Activated T-cell treated with anti-CD3 and anti-CD28 coated beads, Interleukin-2, amount 50 U/mL, for 24 hours (primary cell): ENCODE measurements at regions not wholly inside any gene's neighbourhood (a gene's known extent, or its start where the extent isn't known, plus 50 kb on each side); places are given as distances from the start of the nearest gene placed in this dataset.
"Not testable (repeated sequence)": the region's sequence is repeated elsewhere in the genome, so short reads cannot be mapped to it uniquely, and the experiment has no call there.

Experiments
- DNase-seq: peaks from one replicate; pipeline ENCODE4 v3.0.0-alpha.2; 2020
- H3K27ac Mint-ChIP-seq: 2 replicates; pipeline ENCODE4 v1.8.0; 2020; ENCODE audit warnings: mild to moderate bottlenecking, mixed read lengths
- H3K27me3 Mint-ChIP-seq: 2 replicates; pipeline ENCODE4 v1.8.0; 2020; ENCODE audit warnings: mixed read lengths
- H3K36me3 Mint-ChIP-seq: 2 replicates; pipeline ENCODE4 v1.8.0; 2020; ENCODE audit warnings: low read depth, mixed read lengths
- H3K4me1 Mint-ChIP-seq: 2 replicates; pipeline ENCODE4 v1.8.0; 2020; ENCODE audit warnings: low read depth, mixed read lengths
- H3K4me3 Mint-ChIP-seq: 2 replicates; pipeline ENCODE4 v1.8.0; 2020; ENCODE audit warnings: mild to moderate bottlenecking, moderate library complexity, mixed read lengths
- H3K9me3 Mint-ChIP-seq: 2 replicates; pipeline ENCODE4 v1.8.0; 2020; ENCODE audit warnings: mixed read lengths

DNA sequence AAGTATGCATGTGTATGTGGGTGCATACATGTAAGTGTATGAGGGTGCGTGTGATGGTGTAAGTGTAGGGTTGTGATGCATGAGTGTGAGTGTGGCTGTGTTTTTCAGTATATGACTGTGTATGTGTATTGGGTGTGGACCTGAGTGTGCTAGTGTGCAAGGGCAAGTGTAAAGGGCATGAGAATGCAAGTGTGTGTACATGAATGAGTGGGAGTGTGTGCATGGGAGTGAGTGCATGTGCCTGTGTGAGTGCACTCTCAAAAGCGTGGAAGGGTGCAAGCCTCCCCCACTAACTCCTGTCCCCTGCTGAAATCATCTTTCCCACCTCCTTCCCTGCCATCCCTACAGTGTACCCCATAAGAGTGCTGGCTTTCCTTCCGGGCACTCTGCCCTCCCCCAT lies 225.1 kb upstream of the PRKX start:
- no peaks in the 10 kb centered on the region for H3K36me3 Mint-ChIP-seq
- no peak overlapping the region for H3K27ac Mint-ChIP-seq
- H3K4me3 Mint-ChIP-seq, result no peak overlapping the region
- H3K4me1 Mint-ChIP-seq, result no peaks in the 10 kb centered on the region
- no peak for DNase-seq
- H3K27me3 Mint-ChIP-seq, result peaks cover 21% of the 10 kb centered on the region
- peaks cover 3% of the 10 kb centered on the region for H3K9me3 Mint-ChIP-seq

DNA sequence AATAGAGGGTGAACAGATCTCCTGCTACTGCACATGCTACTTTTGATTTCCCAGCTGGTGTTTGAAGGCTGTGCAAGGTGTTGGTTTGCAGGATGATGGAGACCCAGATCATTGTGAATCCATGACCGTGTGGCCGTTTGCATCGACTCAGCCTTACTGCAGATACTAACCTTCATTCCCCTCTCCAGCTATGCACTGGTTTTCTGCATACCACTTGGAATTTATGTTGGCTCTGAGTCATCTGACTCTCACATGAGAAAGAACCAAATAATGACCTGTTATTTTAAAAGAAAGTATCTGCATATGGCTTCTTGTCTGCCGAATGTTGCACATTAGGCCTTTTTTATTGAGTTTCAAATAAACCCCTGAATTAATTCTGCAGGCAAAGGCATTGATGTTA lies 221.7 kb upstream of the PRKX start:
- not testable (repeated sequence) for H3K36me3 Mint-ChIP-seq, H3K4me3 Mint-ChIP-seq, H3K9me3 Mint-ChIP-seq, H3K4me1 Mint-ChIP-seq, DNase-seq, H3K27ac Mint-ChIP-seq, H3K27me3 Mint-ChIP-seq

DNA sequence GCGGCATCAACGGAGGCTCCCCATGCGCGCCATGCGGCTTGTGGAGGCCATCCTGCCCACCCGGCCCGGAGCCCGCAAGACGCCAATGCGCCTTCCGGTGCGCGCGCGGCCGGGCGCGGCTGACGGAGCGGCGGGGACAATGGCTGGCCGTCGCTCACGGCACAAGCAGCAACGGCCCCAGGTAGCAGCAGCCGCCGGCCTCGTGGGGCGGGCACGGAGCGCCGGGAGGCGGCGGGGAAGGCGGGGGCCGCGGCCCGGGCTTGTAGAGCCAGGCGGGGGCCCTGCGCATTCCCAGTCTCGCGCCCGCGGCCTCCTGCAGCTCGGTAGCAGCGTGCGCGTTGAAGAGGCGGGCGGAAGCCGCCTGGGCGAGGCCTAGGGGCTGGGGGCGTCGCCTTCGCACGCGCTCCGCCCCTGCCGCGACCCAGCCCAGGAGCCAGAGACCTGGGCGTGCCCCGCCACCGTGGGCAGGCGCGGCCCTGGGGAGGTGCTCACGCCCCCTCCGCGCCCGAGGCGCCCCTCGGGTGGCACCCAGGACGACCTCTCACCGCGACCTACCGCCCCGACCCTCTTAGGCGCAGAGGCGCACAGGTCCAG lies 207.1 kb upstream of the PRKX start:
- H3K27ac Mint-ChIP-seq, H3K4me3 Mint-ChIP-seq, H3K9me3 Mint-ChIP-seq, H3K36me3 Mint-ChIP-seq, DNase-seq, H3K27me3 Mint-ChIP-seq, H3K4me1 Mint-ChIP-seq: not testable (repeated sequence)

DNA sequence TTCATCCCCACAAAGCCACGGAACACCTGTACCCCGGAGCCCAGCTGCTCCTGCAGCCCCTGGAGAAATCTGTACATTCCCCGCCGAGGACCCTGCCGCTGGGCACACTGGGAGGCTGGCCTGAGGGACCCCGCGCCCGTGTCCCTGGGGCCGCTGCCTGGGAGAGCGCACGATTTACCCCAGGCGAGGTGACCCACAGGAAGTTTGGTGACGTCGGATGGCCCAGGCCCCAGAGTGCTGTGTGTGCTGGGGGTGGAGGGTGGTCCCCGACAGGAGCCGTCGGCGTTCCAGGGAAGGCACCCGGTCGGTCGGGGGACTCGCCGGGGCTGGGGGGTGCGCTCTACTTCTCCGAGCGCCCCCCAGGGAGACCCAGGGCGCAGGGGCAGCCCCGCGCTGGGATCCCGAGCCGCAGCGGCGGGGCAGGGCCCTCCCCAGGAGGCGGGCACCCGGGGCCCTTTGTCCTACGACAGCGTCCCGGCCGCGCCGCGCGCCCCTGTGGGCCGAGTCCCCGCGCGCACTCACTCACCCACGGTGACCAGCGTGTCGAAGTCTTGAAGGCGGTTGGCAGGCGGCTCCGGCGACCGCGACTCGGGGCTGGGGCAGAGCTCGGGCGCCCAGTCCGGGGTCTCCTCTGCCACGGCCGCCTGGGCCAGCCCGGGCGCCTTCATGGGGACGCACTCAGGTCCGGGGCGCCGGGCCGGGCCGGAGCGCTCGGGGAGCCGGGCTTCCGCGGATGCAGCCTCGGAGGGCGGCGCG lies 206.4 kb upstream of the PRKX start:
- H3K36me3 Mint-ChIP-seq, H3K27ac Mint-ChIP-seq, H3K4me1 Mint-ChIP-seq, H3K27me3 Mint-ChIP-seq, H3K4me3 Mint-ChIP-seq, H3K9me3 Mint-ChIP-seq, DNase-seq: not testable (repeated sequence)

DNA sequence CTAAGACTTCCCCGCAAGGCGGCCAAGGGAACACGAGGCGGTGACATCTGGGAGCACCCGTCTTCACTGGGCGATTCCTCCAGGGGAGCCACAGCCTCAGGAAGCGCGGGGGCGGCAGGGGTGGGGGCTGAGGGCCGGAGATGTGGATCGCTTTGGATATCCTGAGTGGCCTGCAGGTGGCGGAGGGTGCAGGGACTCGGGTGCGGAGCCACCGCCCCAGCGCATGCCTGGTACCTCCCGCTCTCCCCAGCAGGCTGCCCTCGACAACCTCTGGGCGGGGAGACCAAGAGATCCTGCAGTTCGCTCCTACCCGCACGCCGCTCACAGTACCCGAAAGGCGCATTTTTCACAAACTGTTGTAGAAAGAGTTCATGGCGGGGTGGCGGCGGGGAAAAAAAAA lies 201.4 kb upstream of the PRKX start:
- not testable (repeated sequence) for H3K27me3 Mint-ChIP-seq, DNase-seq, H3K36me3 Mint-ChIP-seq, H3K4me3 Mint-ChIP-seq, H3K4me1 Mint-ChIP-seq, H3K9me3 Mint-ChIP-seq, H3K27ac Mint-ChIP-seq

DNA sequence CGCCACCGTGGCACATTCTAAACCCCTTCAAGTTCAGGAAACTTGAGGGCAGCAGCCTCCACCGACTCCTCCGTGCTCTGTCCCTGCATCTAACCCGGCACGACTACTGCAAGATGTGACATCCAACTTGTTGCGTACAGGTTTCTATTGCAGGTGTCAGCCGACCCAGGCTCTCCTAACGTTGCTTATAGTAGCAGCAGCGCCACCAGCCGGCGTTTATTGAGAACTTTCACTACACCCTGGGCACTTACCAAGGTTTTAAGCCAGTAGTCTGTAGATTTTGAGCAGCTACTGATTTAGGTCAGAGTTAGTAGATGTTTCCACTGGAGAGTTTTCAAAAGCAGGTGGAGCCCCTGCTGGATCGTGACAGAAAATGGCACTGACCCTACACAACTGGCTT lies 200.6 kb upstream of the PRKX start:
- not testable (repeated sequence) for H3K4me3 Mint-ChIP-seq, H3K9me3 Mint-ChIP-seq, H3K36me3 Mint-ChIP-seq, H3K27me3 Mint-ChIP-seq, H3K4me1 Mint-ChIP-seq, DNase-seq, H3K27ac Mint-ChIP-seq

DNA sequence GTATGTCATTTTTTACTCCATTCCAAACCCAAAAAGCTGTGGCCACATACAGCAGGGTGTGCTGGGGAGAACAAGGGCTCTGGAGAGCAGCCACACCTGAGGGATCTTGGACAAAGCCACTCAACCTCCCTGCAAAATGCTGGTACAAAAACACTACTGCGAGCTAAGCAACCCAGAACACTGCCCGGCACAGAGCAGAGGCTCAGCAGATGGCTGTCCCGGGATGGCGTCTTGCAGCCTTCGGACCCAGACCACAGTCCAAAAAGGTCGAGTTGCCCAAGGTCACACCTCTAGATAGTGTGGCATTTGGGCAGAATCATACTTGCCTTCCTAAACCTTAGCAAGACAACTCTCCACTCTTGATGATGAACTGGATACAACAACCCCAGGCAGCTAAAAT lies 197.6 kb upstream of the PRKX start:
- not testable (repeated sequence) for H3K4me3 Mint-ChIP-seq, H3K27ac Mint-ChIP-seq, H3K27me3 Mint-ChIP-seq, H3K4me1 Mint-ChIP-seq, H3K36me3 Mint-ChIP-seq, DNase-seq, H3K9me3 Mint-ChIP-seq

DNA sequence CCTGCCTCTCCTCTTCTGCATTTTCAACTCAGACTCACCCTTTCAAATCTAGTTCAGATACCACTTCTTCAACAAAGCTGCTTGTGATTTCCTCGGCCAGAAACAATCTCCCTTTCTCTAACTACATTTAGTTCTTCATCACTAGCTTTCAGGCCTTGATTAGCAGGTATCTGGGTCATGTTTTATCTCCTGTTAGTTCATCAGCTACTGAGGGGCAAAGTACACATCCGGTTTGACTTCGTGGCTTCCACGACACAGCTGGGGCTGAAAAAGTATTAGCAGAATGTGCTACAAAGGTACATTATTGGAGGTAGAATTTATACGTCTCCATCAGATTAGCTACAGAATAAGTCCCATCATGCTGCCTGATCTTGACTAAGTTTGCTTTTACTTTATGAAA lies 197.2 kb upstream of the PRKX start:
- H3K4me3 Mint-ChIP-seq, result not testable (repeated sequence)

DNA sequence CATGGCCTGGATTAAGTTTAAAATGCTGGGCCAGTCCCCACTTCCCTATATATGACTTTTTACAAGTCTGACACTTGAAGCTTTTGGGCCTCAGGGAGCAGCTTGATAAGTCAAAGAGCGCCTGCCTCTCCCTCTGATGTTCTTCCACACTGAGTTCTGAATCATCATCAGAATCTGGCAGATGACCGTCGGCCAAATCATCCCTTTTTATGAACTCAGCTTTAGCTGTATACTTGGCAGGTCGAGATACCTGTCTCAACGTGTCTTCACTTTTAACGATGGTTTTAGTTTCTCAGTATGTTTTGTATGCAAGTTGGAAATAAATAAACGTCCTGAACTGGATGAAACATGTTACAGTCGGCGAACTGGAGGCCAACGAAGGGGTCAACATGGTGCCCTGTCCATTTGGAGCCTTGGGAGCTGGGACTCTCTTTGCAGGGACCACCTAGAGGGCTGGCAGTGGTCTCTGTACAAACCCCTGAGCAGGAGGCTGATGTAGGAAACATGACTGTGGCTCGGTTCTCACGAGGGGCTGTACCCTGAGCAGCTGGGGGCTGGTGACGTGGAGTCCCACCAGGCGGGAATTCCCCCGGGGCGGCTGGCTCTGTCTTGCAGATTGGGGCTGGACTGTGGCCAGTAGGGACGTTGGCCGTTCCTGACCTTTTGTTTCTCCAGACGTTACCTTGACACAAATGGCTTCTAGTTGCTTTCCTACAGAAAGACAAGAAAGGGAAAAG lies 192.2 kb upstream of the PRKX start:
- not testable (repeated sequence) for H3K9me3 Mint-ChIP-seq, H3K36me3 Mint-ChIP-seq, H3K4me1 Mint-ChIP-seq, H3K27me3 Mint-ChIP-seq, H3K4me3 Mint-ChIP-seq, DNase-seq, H3K27ac Mint-ChIP-seq

More for the DNA sequence above, 197.2 kb upstream of the PRKX start:
- H3K27me3 Mint-ChIP-seq, H3K4me1 Mint-ChIP-seq, H3K27ac Mint-ChIP-seq, H3K9me3 Mint-ChIP-seq, H3K36me3 Mint-ChIP-seq, DNase-seq: not testable (repeated sequence)

DNA sequence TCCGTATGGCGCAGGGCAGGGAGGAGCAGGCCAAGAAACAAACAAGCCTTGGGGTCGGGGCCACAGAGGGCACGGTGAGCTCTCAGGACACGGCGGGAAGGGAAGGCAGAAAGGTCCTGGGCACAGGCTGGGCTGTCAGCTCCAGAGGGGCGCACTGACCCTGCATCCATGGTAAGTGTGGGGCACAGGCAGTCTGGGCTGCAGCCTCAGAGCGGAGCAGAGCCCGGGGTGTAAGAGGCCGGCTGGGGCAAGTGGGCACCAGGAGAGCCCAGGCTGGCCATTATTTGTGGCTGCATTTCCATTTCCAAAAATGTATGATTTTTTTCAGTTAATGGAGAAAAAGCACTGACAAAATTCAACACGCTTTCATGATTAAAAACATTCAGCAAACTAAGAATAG lies 188.8 kb upstream of the PRKX start:
- not testable (repeated sequence) for H3K9me3 Mint-ChIP-seq, H3K27ac Mint-ChIP-seq, DNase-seq, H3K4me1 Mint-ChIP-seq, H3K36me3 Mint-ChIP-seq, H3K4me3 Mint-ChIP-seq, H3K27me3 Mint-ChIP-seq

DNA sequence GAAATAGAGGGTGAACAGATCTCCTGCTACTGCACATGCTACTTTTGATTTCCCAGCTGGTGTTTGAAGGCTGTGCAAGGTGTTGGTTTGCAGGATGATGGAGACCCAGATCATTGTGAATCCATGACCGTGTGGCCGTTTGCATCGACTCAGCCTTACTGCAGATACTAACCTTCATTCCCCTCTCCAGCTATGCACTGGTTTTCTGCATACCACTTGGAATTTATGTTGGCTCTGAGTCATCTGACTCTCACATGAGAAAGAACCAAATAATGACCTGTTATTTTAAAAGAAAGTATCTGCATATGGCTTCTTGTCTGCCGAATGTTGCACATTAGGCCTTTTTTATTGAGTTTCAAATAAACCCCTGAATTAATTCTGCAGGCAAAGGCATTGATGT lies 183.3 kb upstream of the PRKX start:
- not testable (repeated sequence) for DNase-seq, H3K27me3 Mint-ChIP-seq, H3K4me1 Mint-ChIP-seq, H3K4me3 Mint-ChIP-seq, H3K9me3 Mint-ChIP-seq, H3K27ac Mint-ChIP-seq, H3K36me3 Mint-ChIP-seq

DNA sequence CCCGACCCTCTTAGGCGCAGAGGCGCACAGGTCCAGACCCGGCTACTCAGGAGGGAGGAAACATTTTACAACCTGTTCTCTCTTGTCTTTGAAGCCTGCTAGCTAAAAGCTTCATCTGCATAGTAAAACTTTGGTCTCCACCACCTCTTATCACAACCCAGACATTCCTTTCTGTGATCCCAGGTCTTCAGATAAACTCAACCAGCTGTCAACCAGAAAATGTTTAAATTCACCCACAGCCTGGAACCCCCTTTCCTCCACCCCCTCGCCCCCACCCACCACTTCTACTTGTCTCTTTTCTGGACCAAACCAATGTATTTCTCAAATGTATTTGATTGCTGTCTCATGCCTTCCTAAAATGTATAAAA lies 169.1 kb upstream of the PRKX start:
- H3K27me3 Mint-ChIP-seq, H3K27ac Mint-ChIP-seq, DNase-seq, H3K36me3 Mint-ChIP-seq, H3K4me1 Mint-ChIP-seq, H3K9me3 Mint-ChIP-seq: not testable (repeated sequence)
- H3K4me3 Mint-ChIP-seq, result peak overlapping the region; percentile 53

DNA sequence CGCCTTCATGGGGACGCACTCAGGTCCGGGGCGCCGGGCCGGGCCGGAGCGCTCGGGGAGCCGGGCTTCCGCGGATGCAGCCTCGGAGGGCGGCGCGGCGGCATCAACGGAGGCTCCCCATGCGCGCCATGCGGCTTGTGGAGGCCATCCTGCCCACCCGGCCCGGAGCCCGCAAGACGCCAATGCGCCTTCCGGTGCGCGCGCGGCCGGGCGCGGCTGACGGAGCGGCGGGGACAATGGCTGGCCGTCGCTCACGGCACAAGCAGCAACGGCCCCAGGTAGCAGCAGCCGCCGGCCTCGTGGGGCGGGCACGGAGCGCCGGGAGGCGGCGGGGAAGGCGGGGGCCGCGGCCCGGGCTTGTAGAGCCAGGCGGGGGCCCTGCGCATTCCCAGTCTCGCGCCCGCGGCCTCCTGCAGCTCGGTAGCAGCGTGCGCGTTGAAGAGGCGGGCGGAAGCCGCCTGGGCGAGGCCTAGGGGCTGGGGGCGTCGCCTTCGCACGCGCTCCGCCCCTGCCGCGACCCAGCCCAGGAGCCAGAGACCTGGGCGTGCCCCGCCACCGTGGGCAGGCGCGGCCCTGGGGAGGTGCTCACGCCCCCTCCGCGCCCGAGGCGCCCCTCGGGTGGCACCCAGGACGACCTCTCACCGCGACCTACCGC lies 168.6 kb upstream of the PRKX start:
- H3K36me3 Mint-ChIP-seq, DNase-seq, H3K4me1 Mint-ChIP-seq, H3K27me3 Mint-ChIP-seq, H3K27ac Mint-ChIP-seq, H3K9me3 Mint-ChIP-seq, H3K4me3 Mint-ChIP-seq: not testable (repeated sequence)

DNA sequence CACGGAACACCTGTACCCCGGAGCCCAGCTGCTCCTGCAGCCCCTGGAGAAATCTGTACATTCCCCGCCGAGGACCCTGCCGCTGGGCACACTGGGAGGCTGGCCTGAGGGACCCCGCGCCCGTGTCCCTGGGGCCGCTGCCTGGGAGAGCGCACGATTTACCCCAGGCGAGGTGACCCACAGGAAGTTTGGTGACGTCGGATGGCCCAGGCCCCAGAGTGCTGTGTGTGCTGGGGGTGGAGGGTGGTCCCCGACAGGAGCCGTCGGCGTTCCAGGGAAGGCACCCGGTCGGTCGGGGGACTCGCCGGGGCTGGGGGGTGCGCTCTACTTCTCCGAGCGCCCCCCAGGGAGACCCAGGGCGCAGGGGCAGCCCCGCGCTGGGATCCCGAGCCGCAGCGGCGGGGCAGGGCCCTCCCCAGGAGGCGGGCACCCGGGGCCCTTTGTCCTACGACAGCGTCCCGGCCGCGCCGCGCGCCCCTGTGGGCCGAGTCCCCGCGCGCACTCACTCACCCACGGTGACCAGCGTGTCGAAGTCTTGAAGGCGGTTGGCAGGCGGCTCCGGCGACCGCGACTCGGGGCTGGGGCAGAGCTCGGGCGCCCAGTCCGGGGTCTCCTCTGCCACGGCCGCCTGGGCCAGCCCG lies 167.9 kb upstream of the PRKX start:
- H3K27ac Mint-ChIP-seq, DNase-seq, H3K4me1 Mint-ChIP-seq, H3K4me3 Mint-ChIP-seq, H3K9me3 Mint-ChIP-seq, H3K36me3 Mint-ChIP-seq, H3K27me3 Mint-ChIP-seq: not testable (repeated sequence)

DNA sequence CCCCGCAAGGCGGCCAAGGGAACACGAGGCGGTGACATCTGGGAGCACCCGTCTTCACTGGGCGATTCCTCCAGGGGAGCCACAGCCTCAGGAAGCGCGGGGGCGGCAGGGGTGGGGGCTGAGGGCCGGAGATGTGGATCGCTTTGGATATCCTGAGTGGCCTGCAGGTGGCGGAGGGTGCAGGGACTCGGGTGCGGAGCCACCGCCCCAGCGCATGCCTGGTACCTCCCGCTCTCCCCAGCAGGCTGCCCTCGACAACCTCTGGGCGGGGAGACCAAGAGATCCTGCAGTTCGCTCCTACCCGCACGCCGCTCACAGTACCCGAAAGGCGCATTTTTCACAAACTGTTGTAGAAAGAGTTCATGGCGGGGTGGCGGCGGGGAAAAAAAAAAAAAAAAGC lies 162.9 kb upstream of the PRKX start:
- not testable (repeated sequence) for H3K36me3 Mint-ChIP-seq, H3K9me3 Mint-ChIP-seq, H3K27me3 Mint-ChIP-seq, H3K4me1 Mint-ChIP-seq, H3K27ac Mint-ChIP-seq, H3K4me3 Mint-ChIP-seq, DNase-seq
